ENCODE measurements at regions not wholly inside any gene's neighbourhood (a gene's known extent, or its start where the extent isn't known, plus 50 kb on each side); places are given as distances from the start of the nearest gene placed in this dataset.
"Not testable (repeated sequence)": the region's sequence is repeated elsewhere in the genome, so short reads cannot be mapped to it uniquely, and the experiment has no call there.

GRCh38 chr6:15086348-15087158 is 159.3 kb upstream of the JARID2 start:
- DNase-seq = no peak

- no peak for DNase-seq
Measured at GRCh38 chr6:15087186-15087589, 158.7 kb upstream of the JARID2 start.

- DNase-seq = no peak
Measured at GRCh38 chr6:15088904-15089568, 156.8 kb upstream of the JARID2 start.

- no peak for DNase-seq
Measured at GRCh38 chr6:15089569-15090144, 156.2 kb upstream of the JARID2 start.

GRCh38 chr6:15090145-15090579 is 155.7 kb upstream of the JARID2 start:
- DNase-seq = no peak

- no peak for DNase-seq
Measured at GRCh38 chr6:15090745-15091384, 155.0 kb upstream of the JARID2 start.

GRCh38 chr6:15096894-15097837 is 148.7 kb upstream of the JARID2 start:
- DNase-seq = no peak

GRCh38 chr6:15101130-15101529 is 144.7 kb upstream of the JARID2 start:
- DNase-seq = no peak

GRCh38 chr6:15102241-15102640 is 143.6 kb upstream of the JARID2 start:
- no peak for DNase-seq

- DNase-seq = no peak
Measured at GRCh38 chr6:15106958-15107643, 138.8 kb upstream of the JARID2 start.

GRCh38 chr6:15107644-15108382 is 138.1 kb upstream of the JARID2 start:
- no peak for DNase-seq

GRCh38 chr6:15108383-15108715 is 137.5 kb upstream of the JARID2 start:
- no peak for DNase-seq

- no peak for DNase-seq
Measured at GRCh38 chr6:15109338-15110090, 136.4 kb upstream of the JARID2 start.

- no peak for DNase-seq
Measured at GRCh38 chr6:15110726-15111354, 135.0 kb upstream of the JARID2 start.

GRCh38 chr6:15111576-15111975 is 134.3 kb upstream of the JARID2 start:
- not testable (repeated sequence) for DNase-seq

GRCh38 chr6:15113587-15113986 is 132.3 kb upstream of the JARID2 start:
- no peak for DNase-seq

- DNase-seq = no peak
Measured at GRCh38 chr6:15114061-15114460, 131.8 kb upstream of the JARID2 start.

GRCh38 chr6:15116889-15117288 is 129.0 kb upstream of the JARID2 start:
- no peak for DNase-seq

- no peak for DNase-seq
Measured at GRCh38 chr6:15121443-15121842, 124.4 kb upstream of the JARID2 start.
